Neural cell (in vitro differentiated cells): ENCODE measurements at regions not wholly inside any gene's neighbourhood (a gene's known extent, or its start where the extent isn't known, plus 50 kb on each side); places are given as distances from the start of the nearest gene placed in this dataset.

Source experiments
- EP300 ChIP-seq: fragments of 450-650 bp; conservative IDR thresholded peaks from 2 replicates; pipeline ENCODE4 v1.6.1; 2014; ENCODE audit warnings: antibody characterized with exemption, mild to moderate bottlenecking, moderate library complexity; ENCODE audit not compliant: poor library complexity, severe bottlenecking
- EZH2 ChIP-seq: fragments of 200-600, 300-800 bp; shearing (Covaris generic), sonication (generic); IDR thresholded peaks from 2 replicates; pipeline ENCODE4 v1.6.1; 2014; ENCODE audit warnings: antibody characterized with exemption, low read length, borderline replicate concordance, mild to moderate bottlenecking; ENCODE audit not compliant: insufficient read depth, poor library complexity, severe bottlenecking
- MXI1 ChIP-seq: fragments of 450-650 bp; conservative IDR thresholded peaks from 2 replicates; pipeline ENCODE4 v1.6.1; 2014; ENCODE audit warnings: antibody characterized with exemption, mild to moderate bottlenecking; ENCODE audit not compliant: poor library complexity, severe bottlenecking
- POLR2AphosphoS5 ChIP-seq: IDR thresholded peaks from 2 replicates; pipeline ENCODE4 v1.6.1; 2012
- RAD21 ChIP-seq: fragments of 450-650 bp; conservative IDR thresholded peaks from 2 replicates; pipeline ENCODE4 v1.6.1; 2014; ENCODE audit warnings: antibody characterized with exemption, mild to moderate bottlenecking, moderate library complexity
- SMC3 ChIP-seq: fragments of 450-650 bp; conservative IDR thresholded peaks from 2 replicates; pipeline ENCODE4 v1.6.1; 2014; ENCODE audit warnings: antibody characterized with exemption, mild to moderate bottlenecking, moderate library complexity; ENCODE audit not compliant: poor library complexity
- TF ChIP-seq, protein P1 (sequence below): fragments of 450-650 bp; IDR thresholded peaks from 2 replicates; pipeline ENCODE4 v1.5.1; 2014; ENCODE audit warnings: antibody characterized with exemption, mild to moderate bottlenecking, moderate library complexity; ENCODE audit not compliant: poor library complexity, severe bottlenecking
- TF ChIP-seq, protein P2 (sequence below): IDR thresholded peaks from 2 replicates; pipeline ENCODE4 v1.6.1; 2012; ENCODE audit warnings: borderline replicate concordance

DNA sequence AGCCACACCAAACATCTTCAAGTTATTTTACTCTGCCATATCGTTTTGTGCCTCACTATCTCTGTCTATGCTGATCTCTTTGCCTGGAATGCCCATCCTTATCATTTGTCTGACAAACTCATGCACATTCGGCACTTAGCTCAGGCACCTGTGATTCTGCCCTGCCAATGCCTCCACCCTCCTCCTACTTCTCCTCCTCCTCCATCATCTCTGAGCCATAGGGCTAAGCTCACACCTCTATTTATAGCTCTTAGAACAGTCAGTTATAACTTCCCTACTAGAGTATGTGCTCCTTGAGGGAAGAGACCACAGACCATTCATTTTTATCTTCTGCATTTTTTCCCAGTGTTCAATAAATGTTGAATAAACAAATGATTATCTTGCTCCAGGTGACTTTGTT, 51.2 kb upstream of the CDK13 start:
- no peak for TF ChIP-seq RAD21
- TF ChIP-seq, protein P1, sequence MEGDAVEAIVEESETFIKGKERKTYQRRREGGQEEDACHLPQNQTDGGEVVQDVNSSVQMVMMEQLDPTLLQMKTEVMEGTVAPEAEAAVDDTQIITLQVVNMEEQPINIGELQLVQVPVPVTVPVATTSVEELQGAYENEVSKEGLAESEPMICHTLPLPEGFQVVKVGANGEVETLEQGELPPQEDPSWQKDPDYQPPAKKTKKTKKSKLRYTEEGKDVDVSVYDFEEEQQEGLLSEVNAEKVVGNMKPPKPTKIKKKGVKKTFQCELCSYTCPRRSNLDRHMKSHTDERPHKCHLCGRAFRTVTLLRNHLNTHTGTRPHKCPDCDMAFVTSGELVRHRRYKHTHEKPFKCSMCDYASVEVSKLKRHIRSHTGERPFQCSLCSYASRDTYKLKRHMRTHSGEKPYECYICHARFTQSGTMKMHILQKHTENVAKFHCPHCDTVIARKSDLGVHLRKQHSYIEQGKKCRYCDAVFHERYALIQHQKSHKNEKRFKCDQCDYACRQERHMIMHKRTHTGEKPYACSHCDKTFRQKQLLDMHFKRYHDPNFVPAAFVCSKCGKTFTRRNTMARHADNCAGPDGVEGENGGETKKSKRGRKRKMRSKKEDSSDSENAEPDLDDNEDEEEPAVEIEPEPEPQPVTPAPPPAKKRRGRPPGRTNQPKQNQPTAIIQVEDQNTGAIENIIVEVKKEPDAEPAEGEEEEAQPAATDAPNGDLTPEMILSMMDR: no peak
- TF ChIP-seq POLR2AphosphoS5: no peak
- no peak for TF ChIP-seq MXI1
- no peak for TF ChIP-seq EZH2
- no peak for TF ChIP-seq EP300
- TF ChIP-seq SMC3: no peak
- TF ChIP-seq, protein P2, sequence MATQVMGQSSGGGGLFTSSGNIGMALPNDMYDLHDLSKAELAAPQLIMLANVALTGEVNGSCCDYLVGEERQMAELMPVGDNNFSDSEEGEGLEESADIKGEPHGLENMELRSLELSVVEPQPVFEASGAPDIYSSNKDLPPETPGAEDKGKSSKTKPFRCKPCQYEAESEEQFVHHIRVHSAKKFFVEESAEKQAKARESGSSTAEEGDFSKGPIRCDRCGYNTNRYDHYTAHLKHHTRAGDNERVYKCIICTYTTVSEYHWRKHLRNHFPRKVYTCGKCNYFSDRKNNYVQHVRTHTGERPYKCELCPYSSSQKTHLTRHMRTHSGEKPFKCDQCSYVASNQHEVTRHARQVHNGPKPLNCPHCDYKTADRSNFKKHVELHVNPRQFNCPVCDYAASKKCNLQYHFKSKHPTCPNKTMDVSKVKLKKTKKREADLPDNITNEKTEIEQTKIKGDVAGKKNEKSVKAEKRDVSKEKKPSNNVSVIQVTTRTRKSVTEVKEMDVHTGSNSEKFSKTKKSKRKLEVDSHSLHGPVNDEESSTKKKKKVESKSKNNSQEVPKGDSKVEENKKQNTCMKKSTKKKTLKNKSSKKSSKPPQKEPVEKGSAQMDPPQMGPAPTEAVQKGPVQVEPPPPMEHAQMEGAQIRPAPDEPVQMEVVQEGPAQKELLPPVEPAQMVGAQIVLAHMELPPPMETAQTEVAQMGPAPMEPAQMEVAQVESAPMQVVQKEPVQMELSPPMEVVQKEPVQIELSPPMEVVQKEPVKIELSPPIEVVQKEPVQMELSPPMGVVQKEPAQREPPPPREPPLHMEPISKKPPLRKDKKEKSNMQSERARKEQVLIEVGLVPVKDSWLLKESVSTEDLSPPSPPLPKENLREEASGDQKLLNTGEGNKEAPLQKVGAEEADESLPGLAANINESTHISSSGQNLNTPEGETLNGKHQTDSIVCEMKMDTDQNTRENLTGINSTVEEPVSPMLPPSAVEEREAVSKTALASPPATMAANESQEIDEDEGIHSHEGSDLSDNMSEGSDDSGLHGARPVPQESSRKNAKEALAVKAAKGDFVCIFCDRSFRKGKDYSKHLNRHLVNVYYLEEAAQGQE: no peak
